B cell (primary cell): ENCODE measurements at regions not wholly inside any gene's neighbourhood (a gene's known extent, or its start where the extent isn't known, plus 50 kb on each side); places are given as distances from the start of the nearest gene placed in this dataset.

Source experiments
- ATAC-seq: fragments of 200-7000 bp; cut with Tn5 transposase; one replicate; pipeline ENCODE4 v1.10.0; 2021; ENCODE audit warnings: low read depth, mild to moderate bottlenecking, moderate number of reproducible peaks, moderate library complexity
- CTCF ChIA-PET: fragments of 350-600 bp; sonication (Branson Sonifier 250); formaldehyde crosslinking; loops from one replicate; lab custom pipeline; 2021; ENCODE audit warnings: antibody characterized with exemption, inconsistent platforms; lab: Charles Lee
- POLR2A ChIA-PET: fragments of 350-600 bp; sonication (Branson Sonifier 250); formaldehyde crosslinking; loops from one replicate; lab custom pipeline; 2021; ENCODE audit warnings: antibody characterized with exemption; lab: Charles Lee
- DNase-seq: peaks from one replicate; pipeline ENCODE4 v3.0.0; 2013
- H2AFZ ChIP-seq: 2 replicates; pipeline ENCODE4 v1.6.1; 2012; ENCODE audit warnings: mild to moderate bottlenecking, low read depth, low read length; ENCODE audit not compliant: insufficient read depth, poor library complexity, severe bottlenecking
- H3K27ac ChIP-seq, 2 donors: 1 replicate in 1 of 2; 2 replicates in 1 of 2; pipeline ENCODE4 v1.5.1; 2012 to 2013; ENCODE audit warnings: low read length in 2 of 2, mild to moderate bottlenecking in 2 of 2, moderate library complexity in 1 of 2
- H3K27me3 ChIP-seq, 4 experiments: fragments of 200-600 bp in 1 of 4; sonication (generic) in 1 of 4; replicated peaks in 1 of 4; 1 replicate in 2 of 4; 2 replicates in 2 of 4; pipeline versions ENCODE4 v1.6.1 to v1.7.0; 2013 to 2016; ENCODE audit warnings: low read length in 3 of 4, mild to moderate bottlenecking in 2 of 4, mixed read lengths in 1 of 4, moderate library complexity in 1 of 4; ENCODE audit not compliant: insufficient read depth in 4 of 4, control insufficient read depth in 3 of 4; ENCODE audit errors: control extremely low read depth in 1 of 4
- H3K36me3 ChIP-seq, 2 experiments: replicated peaks in 1 of 2; 1 replicate in 1 of 2; 2 replicates in 1 of 2; pipeline versions ENCODE4 v1.6.1 to v1.7.1; 2013; ENCODE audit warnings: low read length in 1 of 2; ENCODE audit not compliant: insufficient read depth in 2 of 2, control insufficient read depth in 1 of 2; ENCODE audit errors: control extremely low read depth in 1 of 2, extremely low read depth in 1 of 2
- H3K4me1 ChIP-seq, 2 donors: fragments of 200-600 bp in 1 of 2; sonication (generic) in 1 of 2; 1 replicate in 1 of 2; 2 replicates in 1 of 2; pipeline versions ENCODE4 v1.5.1 to v1.6.1; 2013 to 2017; ENCODE audit warnings: low read length in 2 of 2; ENCODE audit not compliant: control insufficient read depth in 2 of 2, insufficient read depth in 2 of 2
- H3K4me2 ChIP-seq: replicated peaks from 2 replicates; pipeline ENCODE3; 2012; ENCODE audit warnings: mild to moderate bottlenecking, low read depth, low read length; ENCODE audit not compliant: poor library complexity, severe bottlenecking
- H3K4me3 ChIP-seq, 5 experiments: fragments of 200-600 bp in 1 of 5; sonication (generic) in 1 of 5; 1 replicate in 3 of 5; 2 replicates in 2 of 5; pipeline versions ENCODE4 v1.5.1 to v1.7.0; 2011 to 2016; ENCODE audit warnings: low read length in 4 of 5, mild to moderate bottlenecking in 4 of 5, low read depth in 2 of 5, control low read depth in 1 of 5, moderate library complexity in 1 of 5; ENCODE audit not compliant: insufficient read depth in 1 of 5; ENCODE audit errors: control extremely low read depth in 1 of 5, extremely low read depth in 1 of 5
- H3K79me2 ChIP-seq: fragments of 200-600 bp; sonication (generic); one replicate; pipeline ENCODE4 v1.6.0; 2016; ENCODE audit warnings: low read length; ENCODE audit not compliant: control insufficient read depth, insufficient read depth
- H3K9ac ChIP-seq: fragments of 200-600 bp; sonication (generic); 2 replicates; pipeline ENCODE4 v1.6.1; 2017; ENCODE audit warnings: mild to moderate bottlenecking, low read length, moderate library complexity
- H3K9me3 ChIP-seq, 3 donors: one replicate each; pipeline versions ENCODE4 v1.6.1 to v1.7.1; 2013; ENCODE audit warnings: low read length in 2 of 3; ENCODE audit not compliant: control insufficient read depth in 2 of 3, insufficient read depth in 1 of 3; ENCODE audit errors: control extremely low read depth in 1 of 3
- H4K20me1 ChIP-seq: 2 replicates; pipeline ENCODE4 v1.6.0; 2012; ENCODE audit warnings: mild to moderate bottlenecking, low read length; ENCODE audit not compliant: insufficient read depth, control insufficient read depth, poor library complexity, severe bottlenecking
- H3K27ac Mint-ChIP-seq: one replicate; pipeline ENCODE4 v1.8.0; 2021; ENCODE audit warnings: mixed read lengths
- H3K27me3 Mint-ChIP-seq: one replicate; pipeline ENCODE4 v1.8.0; 2021; ENCODE audit warnings: mixed read lengths
- H3K4me1 Mint-ChIP-seq: one replicate; pipeline ENCODE4 v1.8.0; 2021; ENCODE audit warnings: mixed read lengths
- H3K4me3 Mint-ChIP-seq: one replicate; pipeline ENCODE4 v1.8.0; 2021; ENCODE audit warnings: mixed read lengths
- H3K9me3 Mint-ChIP-seq: one replicate; pipeline ENCODE4 v1.8.0; 2022; ENCODE audit warnings: mixed read lengths; ENCODE audit not compliant: insufficient read depth
- EZH2 ChIP-seq: IDR thresholded peaks from 2 replicates; pipeline ENCODE4 v1.6.1; 2012; ENCODE audit warnings: borderline replicate concordance, low read depth, mild to moderate bottlenecking, moderate library complexity, low read length; ENCODE audit not compliant: insufficient read depth, poor library complexity, severe bottlenecking
- WGBS: methylation state at CpG from one replicate; pipeline ENCODE4 v1.1.5; 2013; ENCODE audit warnings: missing lambda C conversion rate; ENCODE audit not compliant: insufficient coverage; 5-methylcytosine and 5-hydroxymethylcytosine counted together
- intact Hi-C: fragments of 100-400 bp; cut with micrococcal nuclease; formaldehyde crosslinking; loops from one replicate; pipeline ENCODE4 v1.10.0; 2022
- TF ChIP-seq, protein P1 (sequence below): fragments of 200-600 bp; IDR thresholded peaks from one replicate; pipeline ENCODE4 v1.8.0; 2022; ENCODE audit warnings: antibody characterized with exemption, mild to moderate bottlenecking

DNA sequence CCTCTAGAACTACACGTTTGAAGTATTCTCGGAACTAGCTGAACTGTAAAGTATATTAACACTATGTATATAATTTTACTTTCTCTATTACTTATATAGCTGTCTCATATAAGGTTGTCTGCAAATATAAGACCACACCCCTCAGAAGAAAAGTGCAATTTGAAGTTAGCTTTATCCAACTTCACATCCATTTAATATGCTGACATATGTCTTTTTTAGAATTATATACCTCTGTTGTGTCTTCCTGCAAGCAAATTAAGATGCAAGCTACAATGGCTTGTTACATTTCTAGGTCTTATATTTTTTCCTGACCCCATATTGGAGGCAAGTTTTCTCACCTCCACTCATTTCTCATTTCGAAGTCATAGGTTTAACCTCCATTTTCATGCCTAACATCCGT, 349.0 kb upstream of the AGA start:
- WGBS, result no CpG with 5 or more reads among the region's 4 CpGs
- DNase-seq (no peak), ATAC-seq (no peak)
- Histone ChIP-seq H3K27me3 (no peaks in the 10 kb centered on the region), H3K9me3 (no peaks in the 10 kb centered on the region), H3K4me2 (no peak overlapping the region), H2AFZ (no peak overlapping the region), H4K20me1 (no peaks in the 10 kb centered on the region), H3K4me1 (no peaks in the 10 kb centered on the region), H3K79me2 (no peaks in the 10 kb centered on the region), H3K9ac (no peak overlapping the region), H3K27ac (no peak overlapping the region), H3K4me3 (no peak overlapping the region), H3K36me3 (no peaks in the 10 kb centered on the region)
- intact Hi-C loops, result no loop called here
- Mint-ChIP-seq H3K4me3 (no peak overlapping the region), H3K4me1 (no peaks in the 10 kb centered on the region), H3K9me3 (no peaks in the 10 kb centered on the region), H3K27ac (no peak overlapping the region), H3K27me3 (no peaks in the 10 kb centered on the region)
- ChIA-PET POLR2A (no interaction called here), CTCF (no interaction called here)
- TF ChIP-seq, protein P1, sequence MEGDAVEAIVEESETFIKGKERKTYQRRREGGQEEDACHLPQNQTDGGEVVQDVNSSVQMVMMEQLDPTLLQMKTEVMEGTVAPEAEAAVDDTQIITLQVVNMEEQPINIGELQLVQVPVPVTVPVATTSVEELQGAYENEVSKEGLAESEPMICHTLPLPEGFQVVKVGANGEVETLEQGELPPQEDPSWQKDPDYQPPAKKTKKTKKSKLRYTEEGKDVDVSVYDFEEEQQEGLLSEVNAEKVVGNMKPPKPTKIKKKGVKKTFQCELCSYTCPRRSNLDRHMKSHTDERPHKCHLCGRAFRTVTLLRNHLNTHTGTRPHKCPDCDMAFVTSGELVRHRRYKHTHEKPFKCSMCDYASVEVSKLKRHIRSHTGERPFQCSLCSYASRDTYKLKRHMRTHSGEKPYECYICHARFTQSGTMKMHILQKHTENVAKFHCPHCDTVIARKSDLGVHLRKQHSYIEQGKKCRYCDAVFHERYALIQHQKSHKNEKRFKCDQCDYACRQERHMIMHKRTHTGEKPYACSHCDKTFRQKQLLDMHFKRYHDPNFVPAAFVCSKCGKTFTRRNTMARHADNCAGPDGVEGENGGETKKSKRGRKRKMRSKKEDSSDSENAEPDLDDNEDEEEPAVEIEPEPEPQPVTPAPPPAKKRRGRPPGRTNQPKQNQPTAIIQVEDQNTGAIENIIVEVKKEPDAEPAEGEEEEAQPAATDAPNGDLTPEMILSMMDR, result no peak
- no peak for TF ChIP-seq EZH2

DNA sequence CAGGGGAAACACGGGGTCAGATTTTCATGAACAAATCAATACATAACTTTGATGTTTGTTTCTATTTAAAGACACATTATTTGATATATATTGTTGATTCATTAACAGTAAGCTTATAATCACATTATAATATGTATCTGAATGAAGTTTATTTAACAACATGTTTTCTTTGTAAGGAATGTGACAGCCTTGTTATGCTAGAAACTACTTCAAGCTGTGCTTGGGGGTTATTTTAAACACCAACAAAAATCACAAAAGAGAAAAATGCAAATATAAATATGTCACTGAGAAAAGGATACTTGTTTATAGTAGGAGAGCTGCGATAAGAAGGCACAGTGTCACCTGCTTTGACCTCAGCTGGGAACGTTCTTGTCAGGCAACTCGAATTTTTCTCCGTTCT, 354.6 kb upstream of the AGA start:
- Mint-ChIP-seq H3K4me3 (no peak overlapping the region), H3K27me3 (no peaks in the 10 kb centered on the region), H3K4me1 (no peaks in the 10 kb centered on the region), H3K27ac (no peak overlapping the region), H3K9me3 (no peaks in the 10 kb centered on the region)
- no peaks in the 10 kb centered on the region for H3K79me2 ChIP-seq
- H2AFZ ChIP-seq, result no peak overlapping the region
- H3K36me3 ChIP-seq, result no peaks in the 10 kb centered on the region
- intact Hi-C loops, result no loop called here
- H3K4me2 ChIP-seq, result no peak overlapping the region
- ATAC-seq, result no peak
- no peaks in the 10 kb centered on the region for H3K9me3 ChIP-seq
- 70% methylated on average over 3 of the region's 5 CpGs for WGBS
- ChIA-PET POLR2A (no interaction called here), CTCF (no interaction called here)
- TF ChIP-seq, protein P1, result no peak
- no peak for TF ChIP-seq EZH2
- no peak for DNase-seq
- H3K9ac ChIP-seq, result no peak overlapping the region
- no peak overlapping the region for H3K4me3 ChIP-seq
- H4K20me1 ChIP-seq, result no peaks in the 10 kb centered on the region
- no peaks in the 10 kb centered on the region for H3K4me1 ChIP-seq
- H3K27ac ChIP-seq, result no peak overlapping the region
- no peaks in the 10 kb centered on the region for H3K27me3 ChIP-seq
